Pancreas (tissue), 10 donors: ENCODE measurements at regions not wholly inside any gene's neighbourhood (a gene's known extent, or its start where the extent isn't known, plus 50 kb on each side); places are given as distances from the start of the nearest gene placed in this dataset.

ENCODE experiments used
- ATAC-seq, 4 donors: fragments of 200-7000 bp; cut with Tn5 transposase; one replicate each; pipeline versions ENCODE4 v1.8.0 to v1.9.1; 2020; ENCODE audit warnings: mild to moderate bottlenecking in 4 of 4, moderate library complexity in 4 of 4
- DNase-seq, 6 donors: peaks; one replicate each; pipeline ENCODE4 v3.0.0-alpha.2; 2020
- FAIRE-seq: peaks from 2 replicates; lab custom pipeline; 2012; peaks lifted over from hg19 to GRCh38; lab: Jason Lieb, UNC
- H3K27ac ChIP-seq, 4 donors: fragments of 200-600 bp; sonication (generic); 1 replicate in 3 of 4; 2 replicates in 1 of 4; pipeline versions ENCODE4 v1.5.0 to v1.8.0; 2020
- H3K27me3 ChIP-seq, 4 donors: fragments of 200-600 bp; one replicate each; pipeline ENCODE4 v1.8.0; 2021
- H3K36me3 ChIP-seq, 3 donors: fragments of 200-600 bp; sonication (generic) in 1 of 3; one replicate each; pipeline versions ENCODE4 v1.5.0 to v1.8.0; 2020 to 2021
- H3K4me1 ChIP-seq, 3 donors: fragments of 200-600 bp; one replicate each; pipeline ENCODE4 v1.8.0; 2021
- H3K4me3 ChIP-seq, 4 donors: fragments of 200-600 bp; sonication (generic) in 2 of 4; one replicate each; pipeline versions ENCODE4 v1.5.0 to v1.8.0; 2020 to 2021
- H3K9me3 ChIP-seq, 4 donors: fragments of 200-600 bp; one replicate each; pipeline ENCODE4 v1.8.0; 2021
- WGBS, 2 donors: extraction: QIAGEN DNeasy Blood & Tissue Kit; methylation state at CpG; one replicate each; pipeline ENCODE4 v1.1.7; 2013; 5-methylcytosine and 5-hydroxymethylcytosine counted together
- intact Hi-C, 3 donors: fragments of 100-400 bp; cut with DNase I; formaldehyde crosslinking; loops; one replicate each; pipeline versions ENCODE4 v1.11.1 to v1.14.2; 2022
- TF ChIP-seq, protein P1 (sequence below), 4 donors: fragments of 200-600 bp; sonication (generic) in 3 of 4; IDR thresholded peaks; one replicate each; pipeline versions ENCODE4 v1.5.0 to v1.8.0; 2021; ENCODE audit warnings: antibody characterized with exemption in 4 of 4
- donor health status: healthy with polysubstance abuse.
- donor health status: DM: no; HTN: no; CAD: no; lungs with moderate emphysema.
- donor health status: DM: no; HTN: no; CAD: no.
- donor health status: control.
- donor health status: control.
- donor health status: Bipolar disorder and iron deficiency.
- donor health status: DM: yes; HTN: yes; CAD: no.
- donor health status: DM: no; HTN: no; CAD: no.
- donor health status: DM: no; HTN: no; CAD: no.
- donor health status: DM: yes; HTN: yes; CAD: no.

DNA sequence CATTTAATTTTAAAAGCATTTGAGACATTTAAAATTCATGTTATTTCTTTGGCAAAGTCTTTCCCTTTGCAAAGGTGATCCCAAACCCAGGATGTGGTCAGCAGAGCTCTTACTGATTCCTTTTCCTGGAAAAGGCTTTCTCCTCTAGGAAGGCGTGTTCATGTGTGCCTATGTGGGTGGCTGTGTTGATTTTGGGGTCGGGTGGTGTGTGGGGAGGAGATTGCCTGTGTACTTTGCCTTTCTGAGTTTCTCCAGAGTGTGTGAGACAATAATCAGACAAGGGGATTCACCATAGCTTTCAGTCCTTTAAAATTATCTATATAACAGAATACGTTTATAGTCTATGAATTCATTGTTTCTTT is 173.2 kb downstream of the SOCS6 start:
- 40 to 43% methylated on average over 3 of the region's 3 CpGs for WGBS, 2 donors
- H3K4me1 ChIP-seq, result peaks cover 0 to 10% (median 0%) of the 10 kb centered on the region in 3 donors
- intact Hi-C loops, result no loop called here
- no peak for ATAC-seq
- no peaks in the 10 kb centered on the region for H3K9me3 ChIP-seq
- TF ChIP-seq, protein P1, sequence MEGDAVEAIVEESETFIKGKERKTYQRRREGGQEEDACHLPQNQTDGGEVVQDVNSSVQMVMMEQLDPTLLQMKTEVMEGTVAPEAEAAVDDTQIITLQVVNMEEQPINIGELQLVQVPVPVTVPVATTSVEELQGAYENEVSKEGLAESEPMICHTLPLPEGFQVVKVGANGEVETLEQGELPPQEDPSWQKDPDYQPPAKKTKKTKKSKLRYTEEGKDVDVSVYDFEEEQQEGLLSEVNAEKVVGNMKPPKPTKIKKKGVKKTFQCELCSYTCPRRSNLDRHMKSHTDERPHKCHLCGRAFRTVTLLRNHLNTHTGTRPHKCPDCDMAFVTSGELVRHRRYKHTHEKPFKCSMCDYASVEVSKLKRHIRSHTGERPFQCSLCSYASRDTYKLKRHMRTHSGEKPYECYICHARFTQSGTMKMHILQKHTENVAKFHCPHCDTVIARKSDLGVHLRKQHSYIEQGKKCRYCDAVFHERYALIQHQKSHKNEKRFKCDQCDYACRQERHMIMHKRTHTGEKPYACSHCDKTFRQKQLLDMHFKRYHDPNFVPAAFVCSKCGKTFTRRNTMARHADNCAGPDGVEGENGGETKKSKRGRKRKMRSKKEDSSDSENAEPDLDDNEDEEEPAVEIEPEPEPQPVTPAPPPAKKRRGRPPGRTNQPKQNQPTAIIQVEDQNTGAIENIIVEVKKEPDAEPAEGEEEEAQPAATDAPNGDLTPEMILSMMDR (IDR thresholded peaks at IDR 0.05), result no peak
- no peak overlapping the region for H3K4me3 ChIP-seq
- H3K27me3 ChIP-seq, result no peaks in the 10 kb centered on the region
- DNase-seq, result no peak
- H3K36me3 ChIP-seq, result no peaks in the 10 kb centered on the region
- H3K27ac ChIP-seq, result no peak overlapping the region
- no peak for FAIRE-seq

DNA sequence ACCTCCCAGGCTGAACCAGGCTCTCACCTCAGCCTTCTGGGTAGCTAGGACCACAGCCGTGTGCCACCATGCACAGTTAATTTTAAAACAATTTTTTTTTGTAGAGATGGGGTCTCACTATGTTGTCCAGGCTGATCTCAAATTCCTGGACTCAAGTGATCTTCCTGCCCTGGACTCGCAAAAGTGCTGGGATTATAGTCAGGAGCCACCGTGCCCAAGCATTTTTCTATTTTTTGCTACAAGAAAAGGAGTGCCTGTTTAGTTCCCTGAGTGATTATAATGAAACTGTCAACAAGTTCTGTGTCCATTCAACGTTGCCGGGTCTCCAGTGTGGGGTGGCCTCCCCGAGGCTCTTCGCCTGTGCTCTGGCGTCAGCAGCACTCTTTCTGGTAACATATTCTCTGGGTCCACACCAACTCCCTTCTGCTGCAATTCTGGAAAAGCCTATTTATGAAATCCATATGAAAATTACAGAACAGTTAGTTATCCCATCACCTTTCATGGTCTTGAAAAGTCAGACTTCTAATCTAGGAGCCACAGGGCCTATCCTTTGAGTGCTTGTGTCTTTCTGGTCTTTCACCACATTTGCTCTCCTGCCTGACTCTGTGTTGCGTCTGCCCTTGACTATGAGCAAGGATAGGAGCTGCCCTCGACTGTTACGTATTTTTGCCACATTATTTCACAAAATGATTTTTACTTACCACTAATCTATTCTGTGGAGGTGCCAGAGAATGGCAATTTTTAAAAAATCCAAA is 172.7 kb downstream of the SOCS6 start:
- Histone ChIP-seq H3K36me3 (no peaks in the 10 kb centered on the region), H3K4me1 (peaks cover 0 to 10% (median 0%) of the 10 kb centered on the region in 3 donors), H3K27me3 (no peaks in the 10 kb centered on the region), H3K9me3 (no peaks in the 10 kb centered on the region), H3K27ac (no peak overlapping the region), H3K4me3 (no peak overlapping the region)
- WGBS, 2 donors, result 71 to 85% methylated on average over 11 of the region's 11 CpGs
- TF ChIP-seq, protein P1 (IDR thresholded peaks at IDR 0.05), result no peak
- no peak for FAIRE-seq
- intact Hi-C loops, result no loop called here
- ATAC-seq, result no peak
- no peak for DNase-seq

DNA sequence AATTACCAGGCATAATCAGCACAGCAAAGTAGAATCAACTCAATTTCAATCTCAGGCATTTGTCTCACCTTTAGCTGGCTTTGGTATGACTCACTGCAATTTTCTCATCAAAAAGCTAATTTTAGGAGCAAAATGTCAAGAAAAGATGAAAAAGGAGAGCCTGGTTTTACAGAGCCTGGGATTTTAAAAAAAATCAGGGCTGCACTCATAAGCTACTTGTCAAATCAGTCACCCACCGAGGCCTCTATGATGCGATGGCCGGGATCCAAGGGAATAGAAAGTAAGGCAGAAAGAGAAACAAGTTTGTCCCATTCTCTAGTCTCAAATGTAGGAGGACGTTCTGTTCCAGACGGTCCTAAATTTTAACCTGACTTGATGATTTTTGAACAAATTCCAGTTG is 170.9 kb downstream of the SOCS6 start:
- H3K27ac ChIP-seq, result no peak overlapping the region
- H3K4me3 ChIP-seq, result no peak overlapping the region
- DNase-seq (no peak), FAIRE-seq (no peak), ATAC-seq (no peak)
- H3K4me1 ChIP-seq, result peaks cover 0 to 10% (median 0%) of the 10 kb centered on the region in 3 donors
- no peaks in the 10 kb centered on the region for H3K9me3 ChIP-seq
- H3K36me3 ChIP-seq, result no peaks in the 10 kb centered on the region
- WGBS, 2 donors, result 42 to 47% methylated on average over 5 of the region's 5 CpGs
- TF ChIP-seq, protein P1 (IDR thresholded peaks at IDR 0.05), result no peak
- H3K27me3 ChIP-seq, result no peaks in the 10 kb centered on the region
- intact Hi-C loops, result no loop called here

DNA sequence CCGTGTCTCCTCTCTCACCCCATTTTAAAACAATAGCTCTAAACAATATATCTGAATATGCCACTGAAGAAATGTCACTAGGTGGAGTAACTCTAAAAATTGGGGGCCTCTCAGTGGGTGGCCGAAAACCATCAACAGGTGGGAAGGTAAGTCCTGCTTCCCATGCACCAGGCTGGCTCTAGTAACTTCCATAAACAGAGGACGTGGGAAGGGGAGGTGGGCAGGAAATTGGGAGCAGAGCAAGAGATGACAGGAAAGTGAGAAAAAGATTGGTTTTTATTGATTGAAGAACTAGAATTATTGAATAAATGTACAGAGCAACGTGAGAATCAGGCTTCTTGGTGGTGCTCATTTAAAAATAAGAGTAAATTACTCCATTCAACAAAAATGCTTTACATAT is 170.4 kb downstream of the SOCS6 start:
- H3K9me3 ChIP-seq, result no peaks in the 10 kb centered on the region
- H3K27me3 ChIP-seq, result no peaks in the 10 kb centered on the region
- H3K27ac ChIP-seq, result no peak overlapping the region
- no peak for DNase-seq
- TF ChIP-seq, protein P1 (IDR thresholded peaks at IDR 0.05), result no peak
- no peaks in the 10 kb centered on the region for H3K36me3 ChIP-seq
- H3K4me3 ChIP-seq, result no peak overlapping the region
- peaks cover 0 to 5% (median 0%) of the 10 kb centered on the region in 3 donors for H3K4me1 ChIP-seq
- no peak for ATAC-seq
- intact Hi-C loops, result no loop called here
- FAIRE-seq, result no peak
- WGBS, 2 donors, result 51 to 61% methylated on average over 4 of the region's 4 CpGs

DNA sequence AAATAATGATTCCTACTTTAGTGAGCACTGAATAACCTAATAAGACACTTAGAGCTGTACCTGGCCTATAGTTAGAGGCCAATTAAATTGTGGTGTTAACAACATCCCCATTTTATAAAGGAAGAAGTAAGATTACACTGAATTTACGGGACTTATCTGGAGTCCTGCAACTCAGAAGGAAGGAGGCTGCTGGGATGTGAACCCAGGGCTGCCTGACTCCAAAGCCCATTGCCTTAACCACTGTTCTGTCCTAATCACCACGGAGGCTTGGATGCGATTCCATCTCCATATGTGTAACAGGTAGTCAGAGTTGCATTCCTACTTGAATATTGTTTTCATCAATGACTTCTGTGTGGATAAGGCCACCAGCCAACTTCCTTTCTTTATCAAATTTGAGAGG is 168.9 kb downstream of the SOCS6 start:
- FAIRE-seq (no peak), ATAC-seq (no peak)

More for the DNA sequence above, 168.9 kb downstream of the SOCS6 start:
- intact Hi-C loops, result no loop called here
- TF ChIP-seq, protein P1 (IDR thresholded peaks at IDR 0.05), result no peak
- Histone ChIP-seq H3K27ac (no peak overlapping the region), H3K27me3 (no peaks in the 10 kb centered on the region), H3K4me3 (no peak overlapping the region), H3K4me1 (no peaks in the 10 kb centered on the region), H3K9me3 (no peaks in the 10 kb centered on the region), H3K36me3 (no peaks in the 10 kb centered on the region)
- WGBS, 2 donors, result 79 to 94% methylated on average over 3 of the region's 3 CpGs
- DNase-seq, result no peak
